Esophagus muscularis mucosa (tissue), 3 donors: ENCODE measurements at regions not wholly inside any gene's neighbourhood (a gene's known extent, or its start where the extent isn't known, plus 50 kb on each side); places are given as distances from the start of the nearest gene placed in this dataset.

Experiments used
- CTCF ChIP-seq, 3 experiments: fragments of 200-600 bp in 2 of 3; fragments of 450-650 bp in 1 of 3; sonication (generic) in 2 of 3; IDR thresholded peaks; one replicate each; pipeline ENCODE4 v1.5.1; 2017 to 2019; ENCODE audit warnings: antibody characterized with exemption in 3 of 3, mild to moderate bottlenecking in 2 of 3, moderate library complexity in 1 of 3
- POLR2A ChIP-seq: fragments of 450-650 bp; IDR thresholded peaks from one replicate; pipeline ENCODE4 v1.6.1; 2017; ENCODE audit warnings: antibody characterized with exemption, moderate library complexity, mild to moderate bottlenecking, low read depth

DNA sequence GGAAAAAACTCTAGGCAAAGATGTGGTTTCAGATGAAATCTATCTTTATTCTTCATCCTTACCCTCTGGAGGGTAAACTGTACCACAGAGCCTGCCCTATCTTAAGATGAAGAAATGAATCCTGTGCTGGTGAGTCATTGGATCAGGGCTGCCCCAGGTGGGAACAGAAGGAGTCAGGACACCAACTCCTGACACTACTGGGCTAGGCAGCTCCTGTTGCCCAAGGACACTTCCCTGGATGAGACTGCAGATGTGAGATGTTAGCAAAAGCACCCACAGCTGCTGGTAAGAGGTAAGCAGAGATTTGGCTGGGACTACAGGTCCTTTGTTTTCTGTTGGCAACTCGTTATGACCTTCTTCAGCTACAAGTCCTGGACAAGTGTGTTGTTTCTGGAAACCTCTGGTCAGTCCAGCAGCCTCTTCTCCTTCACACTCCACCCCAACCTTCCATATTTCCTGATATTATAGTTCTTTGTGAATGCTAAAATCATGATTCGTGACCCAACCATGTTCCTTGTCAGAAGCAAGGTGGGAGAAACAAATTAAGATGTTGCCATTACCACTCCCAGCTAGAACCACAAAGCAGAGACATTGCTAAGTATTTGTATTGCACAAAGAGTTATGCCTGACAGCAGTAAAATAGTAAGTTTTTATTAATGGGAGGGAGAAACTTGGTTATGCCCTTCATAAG is 104.2 kb upstream of the TGFBR2 start:
- TF ChIP-seq CTCF (IDR thresholded peaks at IDR 0.05) (no peak), POLR2A (no peak)
